ENCODE measurements at regions not wholly inside any gene's neighbourhood (a gene's known extent, or its start where the extent isn't known, plus 50 kb on each side); places are given as distances from the start of the nearest gene placed in this dataset.

DNA sequence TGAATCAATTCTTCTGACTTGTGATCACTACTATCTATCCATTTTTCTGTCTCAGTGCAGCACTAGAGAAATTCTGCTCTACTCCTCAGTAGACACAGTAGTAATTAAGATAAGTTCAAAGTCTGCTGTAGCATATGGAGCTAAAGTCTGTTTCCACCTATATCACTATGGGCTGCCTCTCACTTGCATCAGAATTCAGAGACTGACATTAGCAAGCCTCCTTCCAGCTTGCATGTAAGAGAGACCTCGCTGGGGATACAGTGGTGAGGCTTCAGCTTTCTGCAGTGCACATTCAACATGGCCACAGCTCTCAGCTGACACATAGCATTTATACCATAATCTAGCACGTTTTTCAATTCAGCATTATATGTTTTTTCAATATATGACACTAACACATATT lies 217.0 kb downstream of the PLOD2 start:
- no peaks in the 10 kb centered on the region for H3K9me3 ChIP-seq
- no peaks in the 10 kb centered on the region for H3K27me3 ChIP-seq
- WGBS, 2 donors = 43 to 59% methylated on average over 2 of the region's 2 CpGs
- no peak overlapping the region for H3K27ac ChIP-seq
- TF ChIP-seq, protein P1, sequence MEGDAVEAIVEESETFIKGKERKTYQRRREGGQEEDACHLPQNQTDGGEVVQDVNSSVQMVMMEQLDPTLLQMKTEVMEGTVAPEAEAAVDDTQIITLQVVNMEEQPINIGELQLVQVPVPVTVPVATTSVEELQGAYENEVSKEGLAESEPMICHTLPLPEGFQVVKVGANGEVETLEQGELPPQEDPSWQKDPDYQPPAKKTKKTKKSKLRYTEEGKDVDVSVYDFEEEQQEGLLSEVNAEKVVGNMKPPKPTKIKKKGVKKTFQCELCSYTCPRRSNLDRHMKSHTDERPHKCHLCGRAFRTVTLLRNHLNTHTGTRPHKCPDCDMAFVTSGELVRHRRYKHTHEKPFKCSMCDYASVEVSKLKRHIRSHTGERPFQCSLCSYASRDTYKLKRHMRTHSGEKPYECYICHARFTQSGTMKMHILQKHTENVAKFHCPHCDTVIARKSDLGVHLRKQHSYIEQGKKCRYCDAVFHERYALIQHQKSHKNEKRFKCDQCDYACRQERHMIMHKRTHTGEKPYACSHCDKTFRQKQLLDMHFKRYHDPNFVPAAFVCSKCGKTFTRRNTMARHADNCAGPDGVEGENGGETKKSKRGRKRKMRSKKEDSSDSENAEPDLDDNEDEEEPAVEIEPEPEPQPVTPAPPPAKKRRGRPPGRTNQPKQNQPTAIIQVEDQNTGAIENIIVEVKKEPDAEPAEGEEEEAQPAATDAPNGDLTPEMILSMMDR (IDR thresholded peaks at IDR 0.05) = no peak
- no peak for TF ChIP-seq POLR2AphosphoS5 (IDR thresholded peaks at IDR 0.05)
- no peak for TF ChIP-seq EP300 (IDR thresholded peaks at IDR 0.05)
- TF ChIP-seq POLR2A (IDR thresholded peaks at IDR 0.05) = no peak
- no peaks in the 10 kb centered on the region for H3K36me3 ChIP-seq
- no peak overlapping the region for H3K4me3 ChIP-seq
- DNase-seq = no peak
- intact Hi-C loops (cut with DNase I) = no loop called here
- no peaks in the 10 kb centered on the region for H3K4me1 ChIP-seq

GRCh38 chr3:145951441-145951840 lies 209.5 kb downstream of the PLOD2 start:
- H3K4me3 ChIP-seq = no peak overlapping the region
- TF ChIP-seq EP300 (IDR thresholded peaks at IDR 0.05) (no peak), POLR2A (IDR thresholded peaks at IDR 0.05) (no peak), POLR2AphosphoS5 (IDR thresholded peaks at IDR 0.05) (no peak)
- TF ChIP-seq, protein P1 (IDR thresholded peaks at IDR 0.05) = no peak
- WGBS, 2 donors = 76 to 85% methylated on average over 2 of the region's 2 CpGs
- H3K27me3 ChIP-seq = no peaks in the 10 kb centered on the region
- DNase-seq = no peak
- intact Hi-C loops (cut with DNase I) = no loop called here
- no peak overlapping the region for H3K27ac ChIP-seq
- no peaks in the 10 kb centered on the region for H3K4me1 ChIP-seq
- H3K36me3 ChIP-seq = no peaks in the 10 kb centered on the region
- no peaks in the 10 kb centered on the region for H3K9me3 ChIP-seq

GRCh38 chr3:145952536-145952935 lies 208.4 kb downstream of the PLOD2 start:
- H3K4me1 ChIP-seq = no peaks in the 10 kb centered on the region
- 79 to 81% methylated on average over 4 of the region's 4 CpGs for WGBS, 2 donors

GRCh38 chr3:145953316-145953715 lies 207.7 kb downstream of the PLOD2 start:
- TF ChIP-seq POLR2A (IDR thresholded peaks at IDR 0.05) = no peak
- Histone ChIP-seq H3K36me3 (no peaks in the 10 kb centered on the region), H3K4me1 (no peaks in the 10 kb centered on the region), H3K27me3 (no peaks in the 10 kb centered on the region), H3K4me3 (no peak overlapping the region), H3K27ac (no peak overlapping the region), H3K9me3 (no peaks in the 10 kb centered on the region)
- intact Hi-C loops (cut with DNase I) = no loop called here
- DNase-seq = no peak
- 85 to 91% methylated on average over 3 of the region's 3 CpGs for WGBS, 2 donors

More at GRCh38 chr3:145952536-145952935, 208.4 kb downstream of the PLOD2 start:
- no peak for TF ChIP-seq POLR2AphosphoS5 (IDR thresholded peaks at IDR 0.05)
- TF ChIP-seq, protein P1 (IDR thresholded peaks at IDR 0.05) = no peak
- TF ChIP-seq POLR2A (IDR thresholded peaks at IDR 0.05) = no peak
- no peak for TF ChIP-seq EP300 (IDR thresholded peaks at IDR 0.05)
- intact Hi-C loops (cut with DNase I) = no loop called here
- Histone ChIP-seq H3K9me3 (no peaks in the 10 kb centered on the region), H3K27me3 (no peaks in the 10 kb centered on the region), H3K36me3 (no peaks in the 10 kb centered on the region), H3K27ac (no peak overlapping the region), H3K4me3 (no peak overlapping the region)
- no peak for DNase-seq

DNA sequence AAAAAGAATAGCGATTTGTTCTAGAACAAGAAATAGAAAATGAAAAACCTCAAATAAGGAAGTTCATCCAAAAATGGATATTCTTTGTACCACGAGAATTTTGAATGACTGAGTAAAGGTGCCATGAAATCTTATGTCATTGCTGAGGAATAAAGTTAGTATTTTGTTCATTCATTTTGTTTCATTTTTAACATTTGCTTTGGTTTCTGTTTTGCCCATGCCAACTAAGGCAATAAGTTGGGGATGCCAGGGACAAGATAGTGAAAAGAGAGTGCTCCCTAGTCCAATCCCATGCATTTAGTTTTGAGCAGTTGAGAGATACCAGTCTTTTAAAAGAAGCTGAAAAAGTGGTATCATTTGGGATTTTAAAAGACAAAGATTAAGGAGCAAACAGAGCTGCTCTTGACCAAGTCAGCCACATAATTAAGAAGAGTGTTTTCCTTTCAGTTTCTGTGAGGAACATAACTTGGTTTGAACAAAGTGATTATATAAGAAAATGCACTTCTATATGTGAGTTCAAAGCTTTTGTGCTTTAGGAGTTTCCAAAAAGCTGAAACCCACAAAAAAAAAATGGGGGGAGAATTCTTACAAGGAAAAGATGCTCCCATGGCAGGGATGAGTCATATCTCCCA lies 201.4 kb downstream of the PLOD2 start:
- DNase-seq = no peak
- WGBS, 2 donors = 79 to 83% methylated on average over 2 of the region's 2 CpGs

More for the DNA sequence above, 201.4 kb downstream of the PLOD2 start:
- no peak overlapping the region for H3K27ac ChIP-seq
- H3K4me1 ChIP-seq = peaks cover 0 to 5% (median 0%) of the 10 kb centered on the region in 4 donors
- H3K36me3 ChIP-seq = no peaks in the 10 kb centered on the region
- intact Hi-C loops (cut with DNase I) = no loop called here
- H3K4me3 ChIP-seq = no peak overlapping the region
- TF ChIP-seq EP300 (IDR thresholded peaks at IDR 0.05) = no peak
- TF ChIP-seq POLR2AphosphoS5 (IDR thresholded peaks at IDR 0.05) = no peak
- TF ChIP-seq, protein P1 (IDR thresholded peaks at IDR 0.05) = no peak
- TF ChIP-seq POLR2A (IDR thresholded peaks at IDR 0.05) = no peak
- no peaks in the 10 kb centered on the region for H3K27me3 ChIP-seq
- no peaks in the 10 kb centered on the region for H3K9me3 ChIP-seq

Data from sigmoid colon (tissue), 6 donors.